Activated CD4-positive, alpha-beta T cell treated with anti-CD3 and anti-CD28 coated beads, Interleukin-2, amount 50 U/mL, for 16 hours (primary cell): ENCODE measurements at regions not wholly inside any gene's neighbourhood (a gene's known extent, or its start where the extent isn't known, plus 50 kb on each side); places are given as distances from the start of the nearest gene placed in this dataset.
"Not testable (repeated sequence)": the region's sequence is repeated elsewhere in the genome, so short reads cannot be mapped to it uniquely, and the experiment has no call there.

Experiments
- DNase-seq: peaks from one replicate; pipeline ENCODE4 v3.0.0-alpha.2; 2020

DNA sequence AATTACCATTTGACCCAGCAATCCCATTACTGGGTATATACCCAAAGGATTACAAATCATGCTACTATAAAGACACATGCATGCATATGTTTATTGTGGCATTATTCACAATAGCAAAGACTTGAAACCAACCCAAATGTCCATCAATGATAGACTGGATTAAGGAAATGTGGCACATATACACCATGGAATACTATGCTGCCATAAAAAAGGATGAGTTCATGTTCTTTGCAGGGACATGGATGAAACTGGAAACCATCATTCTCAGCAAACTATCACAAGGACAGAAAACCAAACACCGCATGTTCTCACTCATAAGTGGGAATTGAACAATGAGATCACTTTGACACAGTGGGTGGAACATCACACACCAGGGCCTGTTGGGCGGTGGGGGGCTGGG lies 83.9 kb upstream of the MAP3K1 start:
- not testable (repeated sequence) for DNase-seq

DNA sequence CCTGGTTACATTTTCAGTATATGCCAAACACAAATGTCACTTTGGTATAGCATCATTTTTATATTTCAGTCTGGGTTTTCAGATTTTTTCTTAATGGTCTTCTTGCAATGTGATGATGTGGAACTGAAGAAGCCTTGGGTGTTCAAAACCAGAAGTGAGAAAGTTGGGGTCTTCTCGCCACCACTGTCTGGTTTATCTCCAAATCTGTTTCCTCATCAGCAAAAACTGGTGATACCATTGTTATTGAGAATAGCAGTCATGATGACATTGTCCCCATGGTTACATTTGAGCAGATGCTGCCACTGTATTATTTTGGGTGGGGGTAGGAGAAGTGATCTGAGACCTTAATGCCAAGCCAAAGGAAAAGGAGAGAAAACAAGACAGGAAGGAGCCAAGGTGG lies 85.9 kb upstream of the MAP3K1 start:
- no peak for DNase-seq

DNA sequence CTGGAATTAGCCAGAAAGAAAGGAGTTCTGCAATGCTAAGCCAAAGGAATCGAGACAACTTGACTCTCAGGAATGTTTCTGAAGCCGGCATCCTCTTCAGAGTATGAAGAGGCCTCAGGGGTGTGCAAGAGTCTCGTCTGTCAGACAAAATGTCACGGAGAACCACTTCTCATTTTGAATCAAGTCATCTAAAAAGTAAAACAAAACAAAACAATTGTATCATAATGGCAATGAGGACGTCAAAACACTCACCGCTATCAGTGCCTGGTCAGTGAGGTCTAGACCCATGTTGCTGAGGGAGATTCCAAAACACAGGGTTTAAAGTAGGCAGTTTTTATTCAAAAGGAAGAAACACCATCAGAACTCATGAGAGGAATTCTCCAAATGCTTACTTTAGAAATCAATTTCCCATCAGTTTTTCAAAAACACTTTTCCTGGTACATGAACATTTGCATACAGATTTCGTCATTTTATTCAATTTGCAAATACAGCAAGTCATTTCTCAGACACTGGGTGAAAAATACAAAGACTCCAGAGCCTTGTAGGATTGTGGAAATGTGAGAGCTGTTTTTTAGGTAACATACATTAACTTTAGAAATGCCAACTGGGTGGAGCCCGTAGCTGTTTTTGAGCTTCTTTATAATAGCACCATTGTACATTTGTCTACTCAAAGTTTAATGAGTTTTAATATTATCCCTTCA lies 89.5 kb upstream of the MAP3K1 start:
- DNase-seq: no peak

DNA sequence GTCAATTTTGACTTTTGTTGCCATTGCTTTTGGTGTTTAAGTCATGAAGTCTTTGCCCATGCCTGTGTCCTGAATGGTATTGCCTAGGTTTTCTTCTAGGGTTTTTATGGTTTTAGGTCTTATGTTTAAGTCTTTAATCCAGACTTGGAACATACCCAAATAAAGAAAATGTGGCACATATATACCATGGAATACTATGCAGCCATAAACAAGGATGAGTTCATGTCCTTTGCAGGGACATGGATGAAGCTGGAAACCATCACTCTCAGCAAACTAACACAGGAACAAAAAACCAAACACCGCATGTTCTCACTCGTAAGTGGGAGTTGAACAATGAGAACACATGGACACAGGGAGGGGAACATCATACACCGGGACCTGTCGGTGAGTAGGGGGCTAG lies 90.5 kb upstream of the MAP3K1 start:
- DNase-seq: not testable (repeated sequence)

DNA sequence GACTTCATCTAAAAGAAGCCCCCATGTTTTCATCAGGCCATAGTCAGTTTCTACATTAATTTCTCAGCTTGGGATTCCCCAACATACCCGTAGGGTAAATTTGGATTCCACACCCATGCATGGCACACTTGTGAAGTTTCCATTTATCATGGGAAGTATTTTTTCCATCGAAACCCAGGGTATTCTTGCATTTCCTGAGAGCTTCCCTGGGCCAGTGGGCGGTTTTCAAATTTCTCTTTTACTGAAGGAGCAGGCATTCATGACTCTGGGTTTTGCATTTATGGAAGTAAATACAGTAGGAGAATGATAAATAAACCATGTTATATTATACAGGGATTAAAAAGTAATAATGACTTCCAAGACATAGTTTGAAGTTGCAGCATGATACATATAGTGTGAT lies 93.0 kb upstream of the MAP3K1 start:
- DNase-seq: no peak

DNA sequence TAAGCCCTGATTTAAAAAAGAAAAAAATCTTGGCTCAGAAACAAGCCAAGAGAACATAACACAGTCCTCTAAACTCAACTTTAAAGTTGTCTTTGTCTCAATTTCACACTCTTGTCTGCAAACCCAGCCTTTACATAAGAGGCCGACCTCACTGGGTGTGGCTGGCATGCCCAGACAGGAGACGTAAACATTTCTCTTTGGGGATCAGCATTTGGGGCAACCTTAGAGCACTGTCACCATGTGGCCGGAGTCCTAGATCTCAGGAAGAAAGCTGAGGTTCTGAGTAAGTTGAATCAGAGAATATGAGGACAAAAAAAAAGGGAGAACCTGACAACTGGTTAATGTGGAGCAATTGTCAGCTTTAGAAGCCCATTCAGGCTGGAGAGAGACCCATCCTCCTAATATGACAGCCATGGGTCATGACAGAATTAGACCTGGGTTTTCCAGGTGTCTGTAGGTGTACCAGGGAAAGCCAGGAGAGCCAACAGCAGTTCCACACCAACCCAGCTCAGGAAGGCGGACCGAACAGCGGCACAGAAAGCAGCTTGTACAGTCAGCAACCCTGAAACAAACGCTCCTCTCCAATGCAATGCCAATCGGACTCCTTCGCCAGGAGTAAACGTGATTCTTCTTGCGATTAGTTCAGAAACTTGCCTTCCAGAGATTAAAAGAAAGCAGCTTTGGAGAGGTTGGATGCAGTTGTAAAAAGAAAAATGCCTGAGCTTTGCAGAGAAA lies 97.9 kb upstream of the MAP3K1 start:
- DNase-seq: no peak

DNA sequence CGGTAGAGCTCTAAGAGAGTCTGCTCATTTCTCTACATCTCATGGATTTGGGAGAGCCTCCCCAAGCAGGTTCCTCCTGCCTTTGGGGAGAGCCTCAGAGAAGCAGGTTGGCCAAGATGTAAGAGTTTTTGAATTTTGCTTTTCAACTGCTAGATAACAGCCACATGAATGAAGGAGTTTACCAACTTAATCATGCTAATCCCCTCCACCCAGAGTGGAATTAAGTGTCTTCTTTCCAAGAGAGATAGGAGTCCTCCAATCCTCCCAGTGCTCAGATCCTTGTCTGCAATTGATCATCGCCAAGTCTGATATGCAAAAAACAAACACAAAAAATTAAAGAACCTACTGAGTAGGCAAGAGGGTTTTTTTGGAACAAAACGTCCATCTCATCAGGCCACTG lies 99.4 kb upstream of the MAP3K1 start:
- DNase-seq: no peak

DNA sequence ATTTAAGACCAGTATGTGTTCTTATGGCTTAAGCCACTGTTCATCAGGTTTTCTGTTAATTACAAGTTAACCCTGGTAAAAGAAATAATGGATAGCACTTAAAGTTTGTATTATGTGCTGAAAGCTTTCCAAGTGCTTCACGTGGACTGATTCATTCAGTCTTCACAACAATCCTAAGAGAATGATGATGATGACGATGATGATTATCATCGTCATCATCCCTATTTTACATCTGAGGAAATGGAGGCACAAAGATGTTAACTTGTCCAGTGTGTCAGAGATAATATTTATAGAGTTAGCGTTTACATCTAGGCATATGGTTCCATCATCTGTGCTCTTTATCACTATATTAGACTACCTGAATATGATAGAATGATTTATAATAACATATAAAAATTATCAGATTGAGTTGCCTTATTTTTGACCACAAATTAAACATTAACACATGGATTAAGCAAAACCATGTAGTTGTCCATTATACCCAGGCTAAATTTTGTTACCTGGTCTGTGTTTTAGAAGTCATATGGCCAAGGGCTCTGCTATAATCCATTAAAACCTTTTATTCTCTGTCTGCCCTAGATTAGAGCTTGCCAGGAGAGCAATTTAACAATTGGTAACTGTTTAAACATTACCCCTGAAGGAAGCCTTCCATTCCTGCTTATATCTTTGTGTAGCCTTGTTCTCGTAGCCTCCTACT lies 102.3 kb upstream of the MAP3K1 start:
- DNase-seq: no peak

DNA sequence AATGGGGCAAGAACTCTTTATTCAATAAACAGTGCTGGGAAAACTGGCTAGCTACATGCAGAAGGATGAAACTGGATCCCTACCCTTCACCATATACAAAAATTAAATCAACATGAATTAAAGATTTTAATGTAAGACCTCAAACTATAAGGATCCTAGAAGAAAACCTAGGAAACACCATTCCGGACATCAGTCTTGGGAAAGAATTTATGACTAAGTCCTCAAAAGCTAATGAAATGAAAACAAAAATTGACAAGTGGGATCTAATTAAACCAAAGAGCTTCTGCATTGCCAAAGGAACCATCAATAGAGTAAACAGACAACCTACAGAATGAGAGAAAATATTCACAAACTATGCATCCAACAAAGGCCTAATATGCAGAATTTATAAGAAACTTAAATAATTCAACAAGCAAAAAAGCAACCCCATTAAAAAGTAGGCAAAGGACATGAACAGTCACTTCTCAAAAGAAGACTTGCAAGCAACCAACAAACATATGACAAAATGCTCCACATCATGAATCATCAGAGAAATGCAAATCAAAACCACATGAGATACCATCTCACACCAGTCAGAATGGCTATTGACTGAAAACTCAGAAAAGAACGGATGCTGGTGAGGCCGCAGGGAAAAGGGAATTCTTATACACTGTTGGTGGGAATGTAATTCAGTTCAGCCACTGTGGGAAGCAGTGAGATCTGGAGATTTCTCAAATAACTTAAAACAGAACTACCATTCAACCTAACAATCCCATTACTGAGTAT lies 104.3 kb upstream of the MAP3K1 start:
- DNase-seq: peak; percentile 54

DNA sequence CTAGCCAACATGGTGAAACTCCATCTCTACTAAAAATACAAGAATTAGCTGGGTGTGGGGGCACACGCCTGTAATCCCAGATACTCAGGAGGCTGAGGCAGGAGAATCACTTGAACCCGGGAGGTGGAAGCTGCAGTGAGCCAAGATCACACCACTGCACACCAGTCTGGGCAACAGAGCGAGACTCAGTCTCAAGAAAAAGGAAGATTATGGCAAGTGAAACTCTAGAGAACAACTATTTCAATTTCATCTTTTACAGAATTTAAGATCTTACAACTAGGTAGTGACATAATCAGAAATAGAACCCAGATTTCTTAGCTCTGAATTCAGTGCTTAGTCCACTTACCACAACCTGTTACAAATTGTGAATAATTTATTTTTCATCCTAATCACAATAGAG lies 108.8 kb upstream of the MAP3K1 start:
- DNase-seq: no peak

DNA sequence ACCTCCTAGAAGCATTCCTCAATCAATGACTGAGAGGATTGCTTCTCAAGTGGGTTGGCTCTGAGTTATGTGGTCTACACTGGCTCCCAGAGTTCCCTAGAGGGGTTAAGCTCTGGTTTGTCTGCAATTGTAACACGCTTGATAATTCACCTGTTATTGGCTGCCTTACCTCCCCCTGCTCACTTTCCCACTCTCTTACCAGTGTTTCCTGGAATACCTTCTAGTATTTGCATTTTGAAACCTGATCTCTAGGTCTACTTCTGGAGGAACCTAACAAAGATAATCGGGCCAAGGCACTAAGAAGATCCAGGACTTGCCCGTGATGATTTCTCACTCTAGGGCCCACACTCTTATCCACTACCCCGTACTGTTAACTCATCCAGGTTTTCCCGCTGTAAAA lies 110.1 kb upstream of the MAP3K1 start:
- DNase-seq: no peak

DNA sequence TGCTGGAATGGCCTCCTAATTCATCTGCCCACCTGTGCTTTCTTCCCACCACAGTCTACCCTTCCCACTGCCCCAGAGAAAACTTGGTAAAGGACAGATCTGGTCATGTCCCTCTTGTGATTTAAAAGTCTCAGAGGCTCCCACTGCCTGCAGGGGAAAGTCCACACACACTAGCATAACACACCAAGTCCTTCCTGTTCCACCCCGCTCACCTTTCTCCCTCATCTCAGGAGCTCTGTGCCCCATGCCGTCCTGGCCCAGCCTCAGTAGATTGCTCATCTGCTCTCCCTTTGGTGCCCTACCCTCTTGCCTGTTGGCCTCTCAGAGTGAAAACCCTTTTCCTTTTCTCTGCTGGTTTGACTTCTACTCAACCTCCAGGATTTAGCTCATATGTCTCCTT lies 111.4 kb upstream of the MAP3K1 start:
- DNase-seq: no peak

DNA sequence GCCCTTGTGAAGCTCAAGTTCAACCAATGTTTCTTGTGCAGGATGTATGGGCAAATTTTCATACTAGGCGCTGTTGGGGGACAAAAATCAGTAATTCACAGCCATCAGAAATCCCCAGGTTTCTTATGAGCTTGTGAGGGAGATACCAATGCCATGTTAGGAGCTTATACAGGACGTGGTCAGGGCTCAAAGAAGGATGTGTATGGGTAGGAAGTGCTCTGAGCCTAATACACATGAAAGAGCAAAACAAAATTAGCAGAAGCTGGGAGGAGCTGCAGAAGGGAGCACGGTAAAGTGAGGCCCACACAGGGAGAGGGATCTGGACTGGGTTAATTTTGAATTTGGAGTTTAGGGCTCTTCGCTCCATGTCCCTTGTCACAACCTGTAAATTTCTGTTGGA lies 114.6 kb upstream of the MAP3K1 start:
- DNase-seq: no peak

DNA sequence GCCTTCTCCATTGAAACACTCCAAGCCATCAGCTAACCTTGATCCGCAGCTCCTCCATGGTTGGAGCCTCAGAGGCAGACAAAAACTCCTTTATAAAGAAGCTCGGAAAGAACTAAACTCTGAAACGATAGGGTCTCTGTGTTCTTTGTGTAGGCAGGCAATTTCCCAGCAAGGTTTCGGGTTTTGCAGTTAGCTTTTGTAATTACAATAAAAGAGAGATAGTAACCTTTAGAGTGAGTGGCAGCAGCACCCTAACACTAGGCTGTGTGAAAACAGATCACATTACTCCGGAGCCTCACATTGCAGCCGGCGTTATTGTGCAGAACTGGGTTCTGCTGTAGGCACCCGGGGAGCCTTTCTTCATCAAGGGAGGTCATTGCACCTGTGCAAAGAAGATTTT lies 115.8 kb upstream of the MAP3K1 start:
- no peak for DNase-seq

DNA sequence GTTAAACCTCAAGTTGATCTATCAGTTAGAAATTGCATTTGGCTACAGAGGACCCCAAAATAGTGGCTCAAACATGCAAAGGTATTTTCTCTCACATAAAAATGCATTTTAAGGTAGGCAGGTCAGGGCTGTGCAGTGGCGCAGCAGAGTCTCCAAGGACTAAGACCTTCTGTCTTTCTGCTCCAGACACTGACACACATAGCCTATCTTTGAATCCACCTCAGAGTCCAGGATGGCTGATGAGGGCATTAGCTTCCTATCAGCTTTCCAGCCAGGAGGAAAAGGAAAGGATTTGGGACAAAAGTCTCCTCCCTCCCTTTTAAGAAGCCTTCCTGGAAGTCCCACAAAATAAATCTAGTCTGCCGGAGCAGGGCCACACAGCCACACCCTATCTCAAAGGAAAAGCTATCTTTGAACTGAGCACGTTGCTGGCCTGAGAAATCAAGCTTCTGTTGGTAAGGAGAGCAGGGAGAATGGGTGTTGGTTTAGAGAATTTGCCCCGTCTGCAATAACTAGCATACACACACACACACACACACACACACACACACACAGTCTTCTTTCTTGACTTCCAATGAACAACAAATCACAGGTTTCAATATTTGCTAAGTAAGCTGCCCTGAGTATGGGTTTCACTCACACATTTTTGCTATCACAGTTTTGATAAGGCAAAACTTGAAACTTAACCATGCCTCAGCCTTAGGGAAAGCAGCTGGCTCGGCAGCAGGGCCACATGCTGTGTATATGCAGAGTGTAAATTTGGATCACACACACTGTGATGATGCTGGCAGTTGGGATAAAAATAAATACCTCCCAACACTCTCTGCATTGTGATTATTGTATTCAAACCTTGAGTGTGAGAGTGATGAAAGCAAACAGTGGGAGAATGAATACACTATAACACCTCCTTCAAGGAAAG lies 116.6 kb upstream of the MAP3K1 start:
- peak; percentile 17 for DNase-seq

DNA sequence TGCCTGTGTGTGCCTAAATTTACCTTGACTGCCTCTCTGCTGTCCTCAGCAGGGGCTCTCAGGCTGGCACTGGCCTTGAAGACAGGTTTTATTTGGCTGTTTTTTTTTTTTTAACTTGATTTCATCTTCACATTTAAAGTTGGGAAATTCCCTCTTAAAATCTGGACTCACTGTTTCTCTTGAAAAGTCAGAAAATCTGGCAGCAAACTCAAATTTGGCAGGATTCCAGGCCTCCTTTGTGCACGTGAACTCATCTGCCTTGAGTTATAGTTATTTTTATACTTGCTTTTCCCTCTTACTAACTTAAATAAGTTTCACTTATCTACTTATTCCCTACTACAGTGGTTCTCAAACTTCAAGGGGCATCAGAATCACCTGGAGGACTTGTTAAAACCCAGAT lies 118.4 kb upstream of the MAP3K1 start:
- DNase-seq: no peak

DNA sequence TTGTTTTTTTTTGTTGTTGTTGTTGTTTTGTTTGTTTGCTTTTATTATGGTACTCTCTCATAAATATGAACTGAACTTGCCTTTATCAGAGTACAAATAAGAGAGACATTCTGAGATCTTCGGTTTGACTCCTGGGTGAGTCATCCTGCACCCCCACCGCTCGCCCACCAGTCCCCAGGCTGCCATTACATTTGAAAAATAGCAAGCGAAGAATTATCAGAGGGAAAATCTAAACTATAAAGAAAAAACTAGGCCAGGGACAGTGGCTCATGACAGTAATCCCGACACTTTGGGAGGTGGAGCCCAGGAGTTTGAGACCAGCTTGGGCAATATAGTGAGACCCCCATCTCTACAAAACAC lies 122.1 kb upstream of the MAP3K1 start:
- peak; percentile 39 for DNase-seq

DNA sequence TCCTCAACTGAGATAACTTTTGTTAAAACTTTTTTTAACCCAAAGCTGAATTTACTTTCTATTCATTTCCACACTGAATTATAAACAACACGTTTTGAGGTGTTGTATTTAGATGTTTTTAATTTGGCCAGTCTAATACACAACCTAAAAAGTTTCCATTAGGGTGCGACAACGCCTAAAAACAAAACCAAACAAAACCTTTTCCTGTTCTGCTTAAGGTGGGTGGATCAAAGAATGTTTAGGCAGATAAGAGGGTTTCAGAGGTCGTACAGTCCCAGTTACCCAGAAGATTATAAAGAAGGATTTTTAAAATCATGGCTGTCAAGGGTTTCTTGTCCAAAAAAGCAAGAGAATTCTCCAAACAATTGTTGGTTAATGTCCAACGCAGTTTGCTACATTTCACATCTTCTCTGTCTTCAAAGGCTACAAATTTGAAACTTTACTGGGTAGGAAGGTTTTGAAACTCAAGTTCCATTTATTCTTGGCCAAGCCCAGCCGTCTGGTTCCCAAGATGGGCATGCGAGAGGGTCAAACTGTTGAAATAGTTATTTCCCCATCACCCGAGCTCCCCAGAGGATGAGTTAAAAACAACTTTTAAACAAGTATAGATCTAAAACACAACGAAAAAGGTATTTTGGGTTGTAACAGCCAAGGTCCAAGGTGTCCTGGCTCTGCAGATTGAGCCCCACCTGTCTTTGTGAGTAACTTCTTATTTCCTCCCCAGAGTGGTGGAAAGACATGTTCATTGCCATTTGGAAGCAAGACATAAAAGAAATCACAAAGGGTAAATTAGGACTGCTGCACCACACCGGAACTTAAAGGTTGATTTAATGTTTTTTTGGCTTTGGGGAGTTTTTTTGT lies 122.8 kb upstream of the MAP3K1 start:
- no peak for DNase-seq

DNA sequence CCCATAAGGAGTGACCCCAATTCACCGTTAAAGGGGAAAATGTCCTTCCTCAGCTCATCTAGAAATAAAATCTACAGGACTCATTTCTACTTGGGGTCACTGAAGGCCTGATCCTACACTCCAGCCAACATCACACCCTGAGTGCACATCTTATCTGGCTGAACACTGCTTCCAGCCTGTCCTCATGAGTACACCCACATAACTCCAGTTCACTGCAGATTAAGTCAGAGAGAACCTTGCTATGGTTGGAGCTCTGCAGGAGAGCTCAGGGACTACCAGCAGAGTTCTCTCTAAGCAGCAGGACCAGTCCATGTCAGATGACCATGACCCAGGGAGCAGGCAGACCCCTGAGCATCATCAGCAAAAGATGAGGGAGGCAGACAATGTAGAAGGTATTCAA lies 126.9 kb upstream of the MAP3K1 start:
- DNase-seq: no peak

DNA sequence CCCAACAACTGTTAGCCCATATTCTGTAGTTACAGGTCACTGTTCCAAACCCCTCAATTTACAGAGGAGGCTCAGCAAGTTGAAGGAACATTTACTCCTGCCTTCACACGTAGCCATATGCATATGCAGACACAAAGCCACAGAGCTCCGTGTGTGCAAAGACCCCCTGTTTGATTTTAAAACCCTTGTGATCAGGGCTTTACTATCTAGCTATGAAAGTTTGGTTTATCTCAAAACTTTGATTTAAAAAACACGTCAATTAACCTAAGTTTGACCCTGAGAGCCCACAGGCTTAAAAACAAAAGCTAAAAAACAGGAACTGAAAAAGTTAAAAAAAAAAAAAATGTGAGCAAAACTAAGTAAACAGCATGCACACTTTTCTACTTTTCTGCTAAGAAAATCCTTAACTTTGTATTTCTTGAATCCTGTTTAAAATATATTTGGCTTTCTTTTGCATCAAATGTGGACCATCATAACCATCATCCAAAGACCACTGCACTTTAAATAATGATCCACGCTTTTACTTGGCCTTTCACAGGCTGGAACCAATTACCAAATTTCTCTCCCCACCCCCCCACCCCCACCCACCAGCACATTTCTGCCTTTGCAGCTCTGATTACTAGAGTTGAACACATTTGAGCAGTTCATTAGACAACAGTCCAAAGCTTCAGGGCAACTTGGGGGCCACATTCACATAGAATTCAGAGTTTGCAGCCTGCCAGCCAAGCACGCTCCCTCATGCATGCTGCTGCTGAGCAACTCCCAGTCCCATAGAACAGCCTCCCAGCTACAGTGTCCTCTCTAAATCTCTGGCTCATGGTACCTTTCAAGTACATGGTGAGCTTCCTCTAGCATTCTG lies 128.8 kb upstream of the MAP3K1 start:
- no peak for DNase-seq
